ENCODE measurements at regions not wholly inside any gene's neighbourhood (a gene's known extent, or its start where the extent isn't known, plus 50 kb on each side); places are given as distances from the start of the nearest gene placed in this dataset.

DNA sequence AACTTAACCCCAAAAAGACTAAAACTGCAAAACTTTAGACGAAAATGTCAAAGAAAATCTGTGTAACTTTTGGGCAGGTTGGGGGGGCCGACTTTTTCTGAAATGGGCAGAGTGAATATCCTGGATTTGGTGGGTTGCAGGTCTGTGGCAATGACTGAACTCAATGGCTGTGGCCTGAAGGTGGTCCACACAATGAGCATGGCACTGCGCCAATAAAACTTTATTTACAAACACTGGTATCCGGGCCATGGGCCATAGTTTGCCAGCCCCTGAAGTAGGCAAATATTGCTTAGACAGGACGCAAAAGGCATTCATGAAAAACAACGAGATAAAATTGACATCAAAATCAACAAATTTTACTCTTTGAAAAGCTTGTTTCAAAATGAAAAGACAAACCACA lies 66.2 kb downstream of the RTP5 start (continued):
- no peak for TF ChIP-seq SIN3A (IDR thresholded peaks at IDR 0.05; ENCODE audit: low read depth)
- no peak for TF ChIP-seq YY1 (IDR thresholded peaks at IDR 0.05; ENCODE audit: extremely low read depth, insufficient replicate concordance, low read depth, low read length)
- no peak for TF ChIP-seq POLR2A (IDR thresholded peaks at IDR 0.05; ENCODE audit: borderline replicate concordance, extremely low read depth, insufficient read depth, insufficient read length)

GRCh38 chr2:241936457-241937133 lies 67.1 kb downstream of the RTP5 start:
- H4K20me1 ChIP-seq (ENCODE audit: insufficient read depth) = no peaks in the 10 kb centered on the region
- no peak overlapping the region for H3K27ac ChIP-seq (ENCODE audit: low read depth, low read length)
- BruUV-seq (replicated peaks) = no TSS peak
- ChIA-PET POLR2A (no interaction called here), CTCF (no interaction called here), RAD21 (ENCODE audit: low non-redundant PET in 1 of 2, low total read pairs in 2 of 2, uncharacterized antibody in 2 of 2, unreplicated experiment in 2 of 2) (no interaction called here)
- no peaks in the 10 kb centered on the region for H3K79me2 ChIP-seq (ENCODE audit: insufficient read depth, low read length)
- TF ChIP-seq POLR2A (IDR thresholded peaks at IDR 0.05; ENCODE audit: borderline replicate concordance, extremely low read depth, insufficient read depth, insufficient read length) (no peak), YY1 (IDR thresholded peaks at IDR 0.05; ENCODE audit: extremely low read depth, insufficient replicate concordance, low read depth, low read length) (no peak), FOSL1 (IDR thresholded peaks at IDR 0.05; ENCODE audit: low read depth) (no peak), SRF (IDR thresholded peaks at IDR 0.05; ENCODE audit: low read depth) (no peak), RAD21 (IDR thresholded peaks at IDR 0.05; ENCODE audit: low read depth) (no peak), SIN3A (IDR thresholded peaks at IDR 0.05; ENCODE audit: low read depth) (no peak), ZBTB33 (IDR thresholded peaks at IDR 0.05; ENCODE audit: extremely low read depth, insufficient replicate concordance, low read length) (no peak), POLR2AphosphoS5 (IDR thresholded peaks at IDR 0.05; ENCODE audit: low read depth, low read length) (no peak), EGR1 (IDR thresholded peaks at IDR 0.05; ENCODE audit: low read depth) (no peak), CEBPB (IDR thresholded peaks at IDR 0.05; ENCODE audit: low read depth) (no peak), SP1 (IDR thresholded peaks at IDR 0.05; ENCODE audit: low read depth) (no peak), JUND (IDR thresholded peaks at IDR 0.05) (no peak), CBX3 (IDR thresholded peaks at IDR 0.05; ENCODE audit: low read depth) (no peak), EZH2 (IDR thresholded peaks at IDR 0.05) (no peak), ELF1 (IDR thresholded peaks at IDR 0.05; ENCODE audit: borderline replicate concordance, low read depth) (no peak), TCF7L2 (IDR thresholded peaks at IDR 0.05; ENCODE audit: borderline replicate concordance, extremely low read depth, insufficient read depth, insufficient read length) (no peak), ZFX (IDR thresholded peaks at IDR 0.05) (no peak), MAX (IDR thresholded peaks at IDR 0.05) (no peak)
- TF ChIP-seq, protein P1, sequence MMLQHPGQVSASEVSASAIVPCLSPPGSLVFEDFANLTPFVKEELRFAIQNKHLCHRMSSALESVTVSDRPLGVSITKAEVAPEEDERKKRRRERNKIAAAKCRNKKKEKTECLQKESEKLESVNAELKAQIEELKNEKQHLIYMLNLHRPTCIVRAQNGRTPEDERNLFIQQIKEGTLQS (IDR thresholded peaks at IDR 0.05) = no peak
- TF ChIP-seq, protein P2, sequence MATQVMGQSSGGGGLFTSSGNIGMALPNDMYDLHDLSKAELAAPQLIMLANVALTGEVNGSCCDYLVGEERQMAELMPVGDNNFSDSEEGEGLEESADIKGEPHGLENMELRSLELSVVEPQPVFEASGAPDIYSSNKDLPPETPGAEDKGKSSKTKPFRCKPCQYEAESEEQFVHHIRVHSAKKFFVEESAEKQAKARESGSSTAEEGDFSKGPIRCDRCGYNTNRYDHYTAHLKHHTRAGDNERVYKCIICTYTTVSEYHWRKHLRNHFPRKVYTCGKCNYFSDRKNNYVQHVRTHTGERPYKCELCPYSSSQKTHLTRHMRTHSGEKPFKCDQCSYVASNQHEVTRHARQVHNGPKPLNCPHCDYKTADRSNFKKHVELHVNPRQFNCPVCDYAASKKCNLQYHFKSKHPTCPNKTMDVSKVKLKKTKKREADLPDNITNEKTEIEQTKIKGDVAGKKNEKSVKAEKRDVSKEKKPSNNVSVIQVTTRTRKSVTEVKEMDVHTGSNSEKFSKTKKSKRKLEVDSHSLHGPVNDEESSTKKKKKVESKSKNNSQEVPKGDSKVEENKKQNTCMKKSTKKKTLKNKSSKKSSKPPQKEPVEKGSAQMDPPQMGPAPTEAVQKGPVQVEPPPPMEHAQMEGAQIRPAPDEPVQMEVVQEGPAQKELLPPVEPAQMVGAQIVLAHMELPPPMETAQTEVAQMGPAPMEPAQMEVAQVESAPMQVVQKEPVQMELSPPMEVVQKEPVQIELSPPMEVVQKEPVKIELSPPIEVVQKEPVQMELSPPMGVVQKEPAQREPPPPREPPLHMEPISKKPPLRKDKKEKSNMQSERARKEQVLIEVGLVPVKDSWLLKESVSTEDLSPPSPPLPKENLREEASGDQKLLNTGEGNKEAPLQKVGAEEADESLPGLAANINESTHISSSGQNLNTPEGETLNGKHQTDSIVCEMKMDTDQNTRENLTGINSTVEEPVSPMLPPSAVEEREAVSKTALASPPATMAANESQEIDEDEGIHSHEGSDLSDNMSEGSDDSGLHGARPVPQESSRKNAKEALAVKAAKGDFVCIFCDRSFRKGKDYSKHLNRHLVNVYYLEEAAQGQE (IDR thresholded peaks at IDR 0.05; ENCODE audit: low read depth) = no peak
- no peaks in the 10 kb centered on the region for H3K27me3 ChIP-seq (ENCODE audit: insufficient read depth, low read length)
- H3K36me3 ChIP-seq (ENCODE audit: control insufficient read depth in 1 of 2, insufficient read depth in 2 of 2, low read length in 2 of 2) = no peaks in the 10 kb centered on the region
- no peak overlapping the region for H3K9ac ChIP-seq (ENCODE audit: low read length)
- no peaks in the 10 kb centered on the region for H3K9me3 ChIP-seq (ENCODE audit: control insufficient read depth in 1 of 2, insufficient read depth in 1 of 2, low read depth in 1 of 2, low read length in 2 of 2)
- no peak overlapping the region for H3K4me3 ChIP-seq (replicated peaks in 1 of 2; ENCODE audit: low read depth in 1 of 2, low read length in 2 of 2)
- no peak overlapping the region for H3K4me2 ChIP-seq (ENCODE audit: low read length)
- no peaks in the 10 kb centered on the region for H3K9me2 ChIP-seq (ENCODE audit: insufficient read depth)
- ATAC-seq (no peak), DNase-seq (ENCODE audit: low read depth, low spot score) (no peak)
- peaks cover 10 to 11% of the 10 kb centered on the region in 2 experiments for H3K4me1 ChIP-seq (ENCODE audit: control insufficient read depth in 1 of 2, insufficient read depth in 2 of 2, low read length in 2 of 2)
- H2AFZ ChIP-seq (ENCODE audit: low read depth, low read length, poor library complexity, severe bottlenecking) = no peak overlapping the region
- intact Hi-C loops (cut with micrococcal nuclease) = no loop called here
